Osteoblast (primary cell): ENCODE measurements at regions not wholly inside any gene's neighbourhood (a gene's known extent, or its start where the extent isn't known, plus 50 kb on each side); places are given as distances from the start of the nearest gene placed in this dataset.

Experiments used
- DNase-seq: peaks from one replicate; pipeline ENCODE4 v3.0.0; 2011; ENCODE audit warnings: low spot score, mixed read lengths; ENCODE audit not compliant: insufficient read length; ENCODE audit errors: missing footprints
- H2AFZ ChIP-seq: 2 replicates; pipeline ENCODE4 v1.6.0; 2011; ENCODE audit warnings: mild to moderate bottlenecking, low read length
- H3K27ac ChIP-seq: 2 replicates; pipeline ENCODE4 v1.5.1; 2011; ENCODE audit warnings: mild to moderate bottlenecking, low read depth, low read length, moderate library complexity
- H3K27me3 ChIP-seq: 2 replicates; pipeline ENCODE4 v1.6.0; 2012; ENCODE audit warnings: mild to moderate bottlenecking, control low read depth, inconsistent platforms, low read length, moderate library complexity; ENCODE audit not compliant: insufficient read depth
- H3K36me3 ChIP-seq: 2 replicates; pipeline ENCODE4 v1.5.1; 2011; ENCODE audit warnings: mild to moderate bottlenecking, low read length, control low read depth, moderate library complexity; ENCODE audit not compliant: insufficient read depth
- H3K4me1 ChIP-seq: 2 replicates; pipeline ENCODE4 v1.5.1; 2011; ENCODE audit warnings: mild to moderate bottlenecking, low read length, control low read depth, moderate library complexity; ENCODE audit not compliant: insufficient read depth
- H3K4me2 ChIP-seq: 2 replicates; pipeline ENCODE4 v1.6.0; 2011; ENCODE audit warnings: mild to moderate bottlenecking, low read length; ENCODE audit not compliant: insufficient read depth
- H3K4me3 ChIP-seq: fragments of 200-600 bp; sonication (generic); 3 replicates; pipeline ENCODE4 v1.5.1; 2012; ENCODE audit warnings: mild to moderate bottlenecking, low read length, inconsistent platforms; ENCODE audit not compliant: insufficient read depth
- H3K79me2 ChIP-seq: 2 replicates; pipeline ENCODE4 v1.6.0; 2012; ENCODE audit warnings: mild to moderate bottlenecking, low read length, control low read depth, inconsistent platforms; ENCODE audit not compliant: insufficient read depth
- H3K9me3 ChIP-seq: 2 replicates; pipeline ENCODE4 v1.5.1; 2011; ENCODE audit warnings: low read depth, low read length, control low read depth
- H4K20me1 ChIP-seq: 2 replicates; pipeline ENCODE4 v1.6.0; 2012; ENCODE audit warnings: mild to moderate bottlenecking, low read length, control low read depth; ENCODE audit not compliant: insufficient read depth
- CTCF ChIP-seq: IDR thresholded peaks from 2 replicates; pipeline ENCODE4 v1.5.1; 2011; ENCODE audit warnings: mild to moderate bottlenecking, low read depth, low read length, moderate library complexity; ENCODE audit errors: extremely low read depth

GRCh38 chr2:21856708-21857107, 732.9 kb downstream of the TDRD15 start:
- Histone ChIP-seq H3K4me3 (no peak overlapping the region), H4K20me1 (no peaks in the 10 kb centered on the region), H3K9me3 (peaks cover 10% of the 10 kb centered on the region), H3K79me2 (no peaks in the 10 kb centered on the region), H3K27ac (no peak overlapping the region), H2AFZ (no peak overlapping the region), H3K4me2 (no peak overlapping the region), H3K4me1 (no peaks in the 10 kb centered on the region), H3K36me3 (no peaks in the 10 kb centered on the region), H3K27me3 (no peaks in the 10 kb centered on the region)
- DNase-seq = no peak
- TF ChIP-seq CTCF = no peak

GRCh38 chr2:21860907-21861306, 737.1 kb downstream of the TDRD15 start:
- no peaks in the 10 kb centered on the region for H3K79me2 ChIP-seq
- no peak overlapping the region for H3K4me3 ChIP-seq
- no peaks in the 10 kb centered on the region for H4K20me1 ChIP-seq
- peaks cover 6% of the 10 kb centered on the region for H3K9me3 ChIP-seq
- no peak overlapping the region for H3K4me2 ChIP-seq
- DNase-seq = no peak
- no peak overlapping the region for H2AFZ ChIP-seq
- H3K27ac ChIP-seq = no peak overlapping the region
- H3K27me3 ChIP-seq = no peaks in the 10 kb centered on the region
- no peak for TF ChIP-seq CTCF
- no peaks in the 10 kb centered on the region for H3K4me1 ChIP-seq
- no peaks in the 10 kb centered on the region for H3K36me3 ChIP-seq

- Histone ChIP-seq H3K79me2 (no peaks in the 10 kb centered on the region), H2AFZ (no peak overlapping the region), H3K36me3 (no peaks in the 10 kb centered on the region), H3K27me3 (no peaks in the 10 kb centered on the region), H4K20me1 (no peaks in the 10 kb centered on the region), H3K27ac (no peak overlapping the region), H3K9me3 (peaks cover 1% of the 10 kb centered on the region), H3K4me1 (no peaks in the 10 kb centered on the region), H3K4me2 (no peak overlapping the region), H3K4me3 (no peak overlapping the region)
- no peak for DNase-seq
- TF ChIP-seq CTCF = no peak
Observed at GRCh38 chr2:21866316-21866715, 742.5 kb downstream of the TDRD15 start.

- TF ChIP-seq CTCF = no peak
- no peak overlapping the region for H3K27ac ChIP-seq
Observed at GRCh38 chr2:21887881-21888280, 764.1 kb downstream of the TDRD15 start.

More at GRCh38 chr2:21887881-21888280, 764.1 kb downstream of the TDRD15 start:
- H3K27me3 ChIP-seq = no peaks in the 10 kb centered on the region
- no peaks in the 10 kb centered on the region for H3K9me3 ChIP-seq
- no peaks in the 10 kb centered on the region for H3K36me3 ChIP-seq
- no peaks in the 10 kb centered on the region for H3K79me2 ChIP-seq
- H3K4me2 ChIP-seq = no peak overlapping the region
- no peak overlapping the region for H3K4me3 ChIP-seq
- DNase-seq = no peak
- no peak overlapping the region for H2AFZ ChIP-seq
- H4K20me1 ChIP-seq = no peaks in the 10 kb centered on the region
- H3K4me1 ChIP-seq = no peaks in the 10 kb centered on the region
